H9 (cell line): ENCODE measurements at regions not wholly inside any gene's neighbourhood (a gene's known extent, or its start where the extent isn't known, plus 50 kb on each side); places are given as distances from the start of the nearest gene placed in this dataset.

ENCODE experiments used
- DNase-seq: peaks from one replicate; pipeline ENCODE4 v3.0.0-alpha.2; 2017
- H2AFZ ChIP-seq: one replicate; pipeline ENCODE4 v1.6.1; 2013; ENCODE audit warnings: mild to moderate bottlenecking, low read length, control low read depth, moderate library complexity
- H2AK5ac ChIP-seq: 2 replicates; pipeline ENCODE4 v1.6.1; 2013; ENCODE audit warnings: low read length, control low read depth, mixed read lengths; ENCODE audit not compliant: insufficient read length
- H2BK120ac ChIP-seq: one replicate; pipeline ENCODE4 v1.6.1; 2013; ENCODE audit warnings: low read depth, mild to moderate bottlenecking, low read length, control low read depth, inconsistent platforms; ENCODE audit not compliant: poor library complexity, severe bottlenecking
- H2BK12ac ChIP-seq: 2 replicates; pipeline ENCODE4 v1.6.1; 2013; ENCODE audit warnings: low read length, control low read depth, mixed read lengths, low read depth; ENCODE audit not compliant: insufficient read length
- H2BK15ac ChIP-seq: 2 replicates; pipeline ENCODE4 v1.6.1; 2013; ENCODE audit warnings: low read depth, low read length, control low read depth
- H2BK20ac ChIP-seq: one replicate; pipeline ENCODE4 v1.6.1; 2013; ENCODE audit warnings: low read depth, mild to moderate bottlenecking, low read length, control low read depth, inconsistent platforms; ENCODE audit not compliant: poor library complexity, severe bottlenecking
- H2BK5ac ChIP-seq: 2 replicates; pipeline ENCODE4 v1.6.1; 2013; ENCODE audit warnings: low read length, control low read depth, mixed read lengths; ENCODE audit not compliant: insufficient read length
- H3K14ac ChIP-seq: 2 replicates; pipeline ENCODE4 v1.6.1; 2013; ENCODE audit warnings: low read length, control low read depth; ENCODE audit not compliant: insufficient read depth
- H3K18ac ChIP-seq: 2 replicates; pipeline ENCODE4 v1.6.1; 2013; ENCODE audit warnings: low read depth, mild to moderate bottlenecking, mixed read lengths, low read length, control low read depth; ENCODE audit not compliant: insufficient read length
- H3K23ac ChIP-seq: 2 replicates; pipeline ENCODE4 v1.6.1; 2013; ENCODE audit warnings: low read length, control low read depth, mixed read lengths, low read depth; ENCODE audit not compliant: insufficient read length
- H3K23me2 ChIP-seq: 2 replicates; pipeline ENCODE4 v1.6.1; 2013; ENCODE audit warnings: low read depth, mild to moderate bottlenecking, mixed read lengths, low read length, control low read depth; ENCODE audit not compliant: insufficient read length, poor library complexity, severe bottlenecking
- H3K27ac ChIP-seq: 2 replicates; pipeline ENCODE4 v1.5.1; 2013; ENCODE audit warnings: low read length, control low read depth, mixed read lengths, low read depth; ENCODE audit not compliant: insufficient read length
- H3K27me3 ChIP-seq: 2 replicates; pipeline ENCODE4 v1.6.1; 2013; ENCODE audit warnings: low read length, control low read depth, inconsistent platforms; ENCODE audit not compliant: insufficient read depth
- H3K4ac ChIP-seq: 2 replicates; pipeline ENCODE4 v1.6.1; 2013; ENCODE audit warnings: low read depth, mild to moderate bottlenecking, control low read depth, inconsistent platforms, low read length, moderate library complexity
- H3K4me1 ChIP-seq: 2 replicates; pipeline ENCODE4 v1.6.1; 2013; ENCODE audit warnings: low read length, control low read depth, inconsistent platforms; ENCODE audit not compliant: insufficient read depth
- H3K4me2 ChIP-seq: 2 replicates; pipeline ENCODE4 v1.6.1; 2013; ENCODE audit warnings: low read length, control low read depth, mixed read lengths; ENCODE audit not compliant: insufficient read length, insufficient read depth
- H3K56ac ChIP-seq: 2 replicates; pipeline ENCODE4 v1.6.1; 2013; ENCODE audit warnings: low read depth, mild to moderate bottlenecking, mixed read lengths, low read length, control low read depth; ENCODE audit not compliant: insufficient read length
- H3K79me1 ChIP-seq: 2 replicates; pipeline ENCODE4 v1.6.1; 2013; ENCODE audit warnings: low read depth, mild to moderate bottlenecking, moderate library complexity, low read length, control low read depth, inconsistent platforms; ENCODE audit not compliant: insufficient read depth, poor library complexity, severe bottlenecking
- H3K79me2 ChIP-seq: 2 replicates; pipeline ENCODE4 v1.6.1; 2013; ENCODE audit warnings: low read length, control low read depth, inconsistent platforms; ENCODE audit not compliant: insufficient read depth
- H3K9ac ChIP-seq: 2 replicates; pipeline ENCODE4 v1.6.1; 2013; ENCODE audit warnings: low read length, control low read depth, mixed read lengths; ENCODE audit not compliant: insufficient read length; ENCODE audit errors: extremely low read depth
- H3K9me3 ChIP-seq: one replicate; pipeline ENCODE4 v1.6.1; 2013; ENCODE audit warnings: low read depth, low read length, inconsistent platforms; ENCODE audit not compliant: control insufficient read depth
- H3T11ph ChIP-seq: one replicate; pipeline ENCODE4 v1.6.1; 2013; ENCODE audit warnings: mild to moderate bottlenecking, low read length, control low read depth, inconsistent platforms
- H4K20me1 ChIP-seq: one replicate; pipeline ENCODE4 v1.6.1; 2013; ENCODE audit not compliant: control insufficient read depth, insufficient read length, insufficient read depth
- H4K5ac ChIP-seq: 2 replicates; pipeline ENCODE4 v1.6.1; 2013; ENCODE audit warnings: low read depth, mild to moderate bottlenecking, mixed read lengths, low read length, control low read depth; ENCODE audit not compliant: insufficient read length
- H4K8ac ChIP-seq: replicated peaks from 2 replicates; pipeline ENCODE4 v1.6.1; 2013; ENCODE audit warnings: low read length, control low read depth, mixed read lengths, low read depth; ENCODE audit not compliant: insufficient read length
- H4K91ac ChIP-seq: 2 replicates; pipeline ENCODE4 v1.6.1; 2013; ENCODE audit warnings: low read depth, mild to moderate bottlenecking, moderate library complexity, mixed read lengths, low read length, control low read depth; ENCODE audit not compliant: insufficient read length
- H3K27ac Mint-ChIP-seq, 3 experiments: 2 replicates in 2 of 3; 3 replicates in 1 of 3; pipeline ENCODE4 v1.8.0; 2020 to 2021; ENCODE audit warnings: mixed read lengths in 3 of 3, mild to moderate bottlenecking in 1 of 3, moderate library complexity in 1 of 3
- H3K27me3 Mint-ChIP-seq: 2 replicates; pipeline ENCODE4 v1.8.0; 2021; ENCODE audit warnings: low read depth, mild to moderate bottlenecking, moderate library complexity, mixed read lengths
- H3K36me3 Mint-ChIP-seq, 3 experiments: 2 replicates in 2 of 3; 3 replicates in 1 of 3; pipeline ENCODE4 v1.8.0; 2020 to 2021; ENCODE audit warnings: low read depth in 3 of 3, mixed read lengths in 3 of 3; ENCODE audit not compliant: insufficient read depth in 1 of 3
- H3K4me1 Mint-ChIP-seq, 2 experiments: 2 replicates each; pipeline ENCODE4 v1.8.0; 2020; ENCODE audit warnings: mixed read lengths in 2 of 2
- H3K4me3 Mint-ChIP-seq, 2 experiments: 2 replicates in 1 of 2; 3 replicates in 1 of 2; pipeline ENCODE4 v1.8.0; 2020 to 2021; ENCODE audit warnings: mild to moderate bottlenecking in 2 of 2, mixed read lengths in 2 of 2, moderate library complexity in 1 of 2
- H3K9me3 Mint-ChIP-seq, 2 experiments: 2 replicates in 1 of 2; 3 replicates in 1 of 2; pipeline ENCODE4 v1.8.0; 2020; ENCODE audit warnings: mild to moderate bottlenecking in 2 of 2, mixed read lengths in 2 of 2, moderate library complexity in 1 of 2
- WGBS: extraction: QIAGEN DNeasy Blood & Tissue Kit; methylation state at CpG from one replicate; pipeline ENCODE4 v1.1.7; 2013; ENCODE audit warnings: missing lambda C conversion rate, low lambda C conversion rate, mixed read lengths; ENCODE audit not compliant: insufficient read length; ENCODE audit errors: extremely low coverage; 5-methylcytosine and 5-hydroxymethylcytosine counted together
- TF ChIP-seq, protein P1 (sequence below): fragments of 200-600 bp; sonication (generic); conservative IDR thresholded peaks from 3 replicates; pipeline ENCODE4 v1.8.0; 2021; ENCODE audit warnings: antibody characterized with exemption, mild to moderate bottlenecking

DNA sequence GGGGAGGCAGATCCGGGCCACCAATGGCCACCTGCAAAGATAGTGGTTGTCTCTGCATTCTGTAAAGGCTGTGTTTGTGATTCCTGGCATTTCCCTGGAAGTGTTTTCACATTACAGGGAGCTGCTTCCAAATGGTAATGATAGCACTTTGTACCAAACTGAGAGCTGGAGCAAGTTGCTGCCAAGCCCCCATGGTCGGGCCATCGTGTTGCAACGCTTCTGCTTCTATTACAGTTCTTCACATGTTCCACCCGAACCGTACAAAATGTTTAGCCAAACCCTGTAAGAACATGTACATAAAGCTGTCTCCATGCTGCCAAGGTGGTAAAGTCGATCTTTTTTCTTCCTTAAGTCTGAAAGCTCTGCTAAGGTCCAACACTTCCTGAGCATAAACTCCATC lies 397.7 kb upstream of the NFE2L3 start:
- Mint-ChIP-seq H3K9me3 (no peaks in the 10 kb centered on the region), H3K36me3 (no peaks in the 10 kb centered on the region), H3K27me3 (no peaks in the 10 kb centered on the region), H3K4me3 (no peak overlapping the region), H3K27ac (no peak overlapping the region; a peak in 1 of 7 replicates), H3K4me1 (peaks cover 38 to 44% of the 10 kb centered on the region in 2 experiments)
- Histone ChIP-seq H4K91ac (no peak overlapping the region), H3K27ac (no peak overlapping the region), H4K8ac (no peak overlapping the region), H3K79me2 (no peaks in the 10 kb centered on the region), H2AFZ (no peak overlapping the region), H2BK5ac (no peak overlapping the region), H3K23ac (no peak overlapping the region), H3K4me2 (no peak overlapping the region), H2BK15ac (no peak overlapping the region), H3K4me1 (peaks cover 4% of the 10 kb centered on the region; the same call in 1 of the 2 replicates), H4K20me1 (no peaks in the 10 kb centered on the region), H3K4ac (no peak overlapping the region), H2AK5ac (no peak overlapping the region), H3K9ac (no peak overlapping the region), H3K9me3 (no peaks in the 10 kb centered on the region), H3T11ph (no peak overlapping the region), H3K18ac (no peak overlapping the region), H4K5ac (no peak overlapping the region), H2BK20ac (no peak overlapping the region), H3K27me3 (no peaks in the 10 kb centered on the region), H3K23me2 (no peaks in the 10 kb centered on the region), H2BK12ac (no peak overlapping the region), H3K56ac (no peak overlapping the region), H2BK120ac (no peak overlapping the region), H3K79me1 (no peaks in the 10 kb centered on the region), H3K14ac (no peak overlapping the region; the same call in 1 of the 2 replicates)
- no CpG with 5 or more reads among the region's 7 CpGs for WGBS
- DNase-seq = no peak
- TF ChIP-seq, protein P1, sequence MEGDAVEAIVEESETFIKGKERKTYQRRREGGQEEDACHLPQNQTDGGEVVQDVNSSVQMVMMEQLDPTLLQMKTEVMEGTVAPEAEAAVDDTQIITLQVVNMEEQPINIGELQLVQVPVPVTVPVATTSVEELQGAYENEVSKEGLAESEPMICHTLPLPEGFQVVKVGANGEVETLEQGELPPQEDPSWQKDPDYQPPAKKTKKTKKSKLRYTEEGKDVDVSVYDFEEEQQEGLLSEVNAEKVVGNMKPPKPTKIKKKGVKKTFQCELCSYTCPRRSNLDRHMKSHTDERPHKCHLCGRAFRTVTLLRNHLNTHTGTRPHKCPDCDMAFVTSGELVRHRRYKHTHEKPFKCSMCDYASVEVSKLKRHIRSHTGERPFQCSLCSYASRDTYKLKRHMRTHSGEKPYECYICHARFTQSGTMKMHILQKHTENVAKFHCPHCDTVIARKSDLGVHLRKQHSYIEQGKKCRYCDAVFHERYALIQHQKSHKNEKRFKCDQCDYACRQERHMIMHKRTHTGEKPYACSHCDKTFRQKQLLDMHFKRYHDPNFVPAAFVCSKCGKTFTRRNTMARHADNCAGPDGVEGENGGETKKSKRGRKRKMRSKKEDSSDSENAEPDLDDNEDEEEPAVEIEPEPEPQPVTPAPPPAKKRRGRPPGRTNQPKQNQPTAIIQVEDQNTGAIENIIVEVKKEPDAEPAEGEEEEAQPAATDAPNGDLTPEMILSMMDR = no peak
